ENCODE measurements at regions not wholly inside any gene's neighbourhood (a gene's known extent, or its start where the extent isn't known, plus 50 kb on each side); places are given as distances from the start of the nearest gene placed in this dataset.
A peak's percentile ranks its signal among the peaks of the same experiment; 100 is the strongest.
"Not testable (repeated sequence)": the region's sequence is repeated elsewhere in the genome, so short reads cannot be mapped to it uniquely, and the experiment has no call there.

DNA sequence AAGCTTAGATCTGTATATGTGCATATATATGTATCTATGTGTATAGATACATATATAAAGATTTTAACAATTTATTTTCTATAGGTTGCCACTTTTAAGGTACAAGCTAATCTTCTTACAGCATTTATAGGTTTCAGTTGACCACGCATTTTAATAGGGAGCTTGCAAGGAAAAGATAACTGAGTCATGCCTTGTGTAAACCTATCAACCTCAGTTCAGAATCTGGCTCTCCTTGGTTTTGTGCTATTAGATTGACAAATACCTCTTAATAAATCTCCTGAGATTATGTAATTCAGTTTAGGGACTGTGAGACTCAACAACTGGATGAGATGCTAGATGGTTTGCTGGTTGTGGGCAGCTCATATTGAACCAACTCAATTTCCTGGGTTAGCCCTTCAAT, 114.7 kb upstream of the SERBP1 start:
- Histone ChIP-seq H3K36me3 (ENCODE audit: control insufficient read depth, insufficient read depth, low read length) (no peaks in the 10 kb centered on the region), H3K4me3 (ENCODE audit: low read length) (no peak overlapping the region), H3K9me3 (ENCODE audit: control insufficient read depth, low read depth, low read length) (no peaks in the 10 kb centered on the region), H3K4me1 (ENCODE audit: control insufficient read depth, insufficient read depth, low read length) (peaks cover 11% of the 10 kb centered on the region), H3K27me3 (ENCODE audit: control insufficient read depth, insufficient read depth, low read length) (no peaks in the 10 kb centered on the region), H3K27ac (ENCODE audit: low read length) (no peak overlapping the region)
- no peak for DNase-seq
- WGBS (ENCODE audit: insufficient coverage, low lambda C conversion rate) = no CpG with 5 or more reads among the region's 1 CpG

DNA sequence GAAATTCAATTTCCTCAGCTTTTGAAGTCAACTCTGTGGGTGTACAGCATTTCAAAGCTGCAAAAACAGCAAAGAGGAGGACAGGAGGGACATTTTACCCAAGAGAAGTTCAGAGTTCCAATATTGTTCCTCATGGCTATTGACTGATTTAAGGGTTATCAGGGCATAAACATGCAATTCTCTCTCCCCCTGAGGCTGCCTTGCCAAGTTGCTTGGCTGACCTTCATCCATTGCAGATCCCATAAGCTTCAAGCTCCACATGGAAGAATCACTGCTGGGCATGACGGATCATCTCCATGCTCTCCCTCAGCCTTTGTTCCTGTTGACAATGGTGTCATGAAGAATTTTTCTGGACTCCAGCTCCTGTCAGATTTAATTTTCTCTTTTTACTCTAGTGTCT, 115.2 kb upstream of the SERBP1 start:
- Histone ChIP-seq H3K27ac (ENCODE audit: low read length) (no peak overlapping the region), H3K27me3 (ENCODE audit: control insufficient read depth, insufficient read depth, low read length) (no peaks in the 10 kb centered on the region), H3K4me3 (ENCODE audit: low read length) (no peak overlapping the region), H3K36me3 (ENCODE audit: control insufficient read depth, insufficient read depth, low read length) (no peaks in the 10 kb centered on the region), H3K4me1 (ENCODE audit: control insufficient read depth, insufficient read depth, low read length) (peaks cover 7% of the 10 kb centered on the region), H3K9me3 (ENCODE audit: control insufficient read depth, low read depth, low read length) (no peaks in the 10 kb centered on the region)
- whole genome bisulfite sequencing (ENCODE audit: insufficient coverage, low lambda C conversion rate) = 100% methylated on average over 1 of the region's 1 CpG
- DNase-seq = no peak

DNA sequence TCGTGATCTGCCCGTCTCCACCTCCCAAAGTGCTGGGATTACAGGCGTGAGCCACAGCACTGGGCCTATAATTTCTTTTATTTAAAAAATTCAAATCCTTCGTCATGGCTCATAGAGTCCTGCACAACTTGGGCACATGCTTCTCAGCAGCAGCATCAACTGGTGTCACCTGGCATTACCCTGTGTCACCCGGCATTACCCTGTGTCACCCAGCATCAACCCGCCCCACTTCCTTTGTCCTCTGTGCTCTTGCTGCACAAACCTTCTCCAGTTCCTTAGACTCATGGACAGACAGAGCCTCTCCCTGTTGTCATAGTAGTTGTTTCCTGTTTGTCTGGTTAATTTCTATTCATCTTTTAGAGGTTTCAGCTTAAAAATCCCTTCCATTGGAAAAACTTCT, 121.2 kb upstream of the SERBP1 start:
- no CpG with 5 or more reads among the region's 6 CpGs for WGBS (ENCODE audit: insufficient coverage, low lambda C conversion rate)
- Histone ChIP-seq H3K27me3 (ENCODE audit: control insufficient read depth, insufficient read depth, low read length) (no peaks in the 10 kb centered on the region), H3K9me3 (ENCODE audit: control insufficient read depth, low read depth, low read length) (no peaks in the 10 kb centered on the region), H3K27ac (ENCODE audit: low read length) (peak overlapping the region; percentile 40), H3K4me1 (ENCODE audit: control insufficient read depth, insufficient read depth, low read length) (peaks cover 11% of the 10 kb centered on the region), H3K4me3 (ENCODE audit: low read length) (no peak overlapping the region), H3K36me3 (ENCODE audit: control insufficient read depth, insufficient read depth, low read length) (no peaks in the 10 kb centered on the region)
- no peak for DNase-seq

DNA sequence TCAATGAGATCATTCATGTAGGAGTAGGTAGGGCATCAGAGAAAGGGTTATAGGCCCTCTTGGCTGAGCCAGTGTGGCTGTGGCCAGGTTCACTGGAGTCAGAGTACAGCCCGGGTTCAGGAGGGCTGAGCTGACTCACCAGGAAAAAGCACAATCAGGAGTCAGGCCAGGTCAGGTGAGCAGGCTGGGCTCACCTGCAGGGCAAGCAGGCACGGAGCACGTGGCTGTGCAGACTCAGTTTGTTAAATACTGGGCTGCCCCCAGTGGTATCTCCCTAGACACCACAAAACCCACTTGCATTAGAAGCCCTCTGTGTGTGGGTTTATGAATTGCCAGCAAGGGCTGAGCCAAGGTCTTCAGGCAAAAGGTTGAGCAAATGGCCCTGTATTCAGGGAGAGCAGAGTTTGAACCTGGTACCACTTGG, 122.1 kb upstream of the SERBP1 start:
- no peaks in the 10 kb centered on the region for H3K36me3 ChIP-seq (ENCODE audit: control insufficient read depth, insufficient read depth, low read length)
- H3K4me1 ChIP-seq (ENCODE audit: control insufficient read depth, insufficient read depth, low read length) = peaks cover 11% of the 10 kb centered on the region
- peak overlapping the region; percentile 69 for H3K27ac ChIP-seq (ENCODE audit: low read length)
- DNase-seq = peak; percentile 89 to 93
- H3K9me3 ChIP-seq (ENCODE audit: control insufficient read depth, low read depth, low read length) = no peaks in the 10 kb centered on the region
- WGBS (ENCODE audit: insufficient coverage, low lambda C conversion rate) = no CpG with 5 or more reads among the region's 3 CpGs
- H3K27me3 ChIP-seq (ENCODE audit: control insufficient read depth, insufficient read depth, low read length) = no peaks in the 10 kb centered on the region
- no peak overlapping the region for H3K4me3 ChIP-seq (ENCODE audit: low read length)

DNA sequence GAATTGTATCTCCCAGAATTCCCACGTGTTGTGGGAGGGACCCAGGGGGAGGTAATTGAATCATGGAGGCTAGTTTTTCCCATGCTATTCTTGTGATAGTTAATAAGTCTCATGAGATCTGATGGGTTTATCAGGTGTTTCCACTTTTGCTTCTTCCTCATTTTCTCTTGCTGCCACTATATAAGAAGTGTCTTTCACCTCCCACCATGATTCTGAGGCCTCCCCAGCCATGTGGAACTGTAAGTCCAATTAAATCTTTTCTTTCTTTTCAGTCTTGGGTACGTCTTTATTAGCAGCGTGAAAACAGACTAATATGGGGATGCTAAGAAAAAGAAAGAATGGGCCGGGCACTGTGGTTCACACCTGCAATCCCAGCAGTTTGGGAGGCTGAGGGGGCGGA, 124.0 kb upstream of the SERBP1 start:
- H3K27ac ChIP-seq (ENCODE audit: low read length); H3K9me3 ChIP-seq (ENCODE audit: control insufficient read depth, low read depth, low read length); H3K4me3 ChIP-seq (ENCODE audit: low read length); H3K36me3 ChIP-seq (ENCODE audit: control insufficient read depth, insufficient read depth, low read length); H3K27me3 ChIP-seq (ENCODE audit: control insufficient read depth, insufficient read depth, low read length); DNase-seq: not testable (repeated sequence)
- 100% methylated on average over 1 of the region's 5 CpGs for WGBS (ENCODE audit: insufficient coverage, low lambda C conversion rate)
- peaks cover 22% of the 10 kb centered on the region for H3K4me1 ChIP-seq (ENCODE audit: control insufficient read depth, insufficient read depth, low read length)

DNA sequence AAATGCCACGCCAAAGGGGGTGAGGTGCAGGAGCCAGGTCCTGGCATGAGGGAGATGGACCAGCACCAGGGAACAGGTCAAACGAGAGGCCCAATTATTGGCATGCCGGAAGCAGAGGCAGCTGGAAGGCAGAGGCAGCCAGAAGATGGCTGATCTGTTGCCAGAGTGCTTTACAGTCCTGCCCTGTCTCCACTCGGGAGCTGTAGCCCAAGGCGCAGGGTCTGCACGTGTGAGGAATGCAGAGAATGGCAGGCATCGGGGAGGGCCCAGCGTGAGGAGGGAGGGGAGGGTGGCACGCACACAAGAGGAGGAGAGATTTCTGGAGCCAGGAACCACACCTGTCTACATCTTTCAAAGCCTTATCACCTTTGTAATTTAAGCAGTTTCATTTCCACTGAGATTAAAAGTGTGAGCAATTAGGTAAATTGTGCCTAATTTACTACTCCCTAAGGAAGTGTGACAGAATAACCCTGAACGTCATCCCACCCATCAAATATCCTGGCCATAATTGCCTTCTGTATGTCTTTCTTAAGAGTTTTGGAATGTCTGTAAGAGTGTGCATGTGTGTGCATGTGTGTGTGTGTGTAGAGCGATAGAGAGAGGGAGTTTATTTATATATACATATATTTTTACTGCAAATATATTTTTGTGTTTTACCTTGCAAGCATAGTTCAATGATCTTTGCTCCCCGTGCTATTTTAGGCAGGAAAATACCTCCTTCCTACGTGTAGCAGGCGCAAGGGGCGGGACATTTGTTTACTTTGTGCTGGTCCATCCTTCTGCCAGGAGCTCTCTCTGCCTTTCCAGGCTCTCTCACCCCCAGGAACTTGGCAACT, 125.5 kb upstream of the SERBP1 start:
- WGBS (ENCODE audit: insufficient coverage, low lambda C conversion rate) = no CpG with 5 or more reads among the region's 15 CpGs
- H3K27ac ChIP-seq (ENCODE audit: low read length) = no peak overlapping the region
- H3K9me3 ChIP-seq (ENCODE audit: control insufficient read depth, low read depth, low read length) = no peaks in the 10 kb centered on the region
- H3K4me3 ChIP-seq (ENCODE audit: low read length) = no peak overlapping the region
- peaks cover 22% of the 10 kb centered on the region for H3K4me1 ChIP-seq (ENCODE audit: control insufficient read depth, insufficient read depth, low read length)
- DNase-seq = peak in 1 of 2 donors; percentile 19
- no peaks in the 10 kb centered on the region for H3K27me3 ChIP-seq (ENCODE audit: control insufficient read depth, insufficient read depth, low read length)
- H3K36me3 ChIP-seq (ENCODE audit: control insufficient read depth, insufficient read depth, low read length) = no peaks in the 10 kb centered on the region

DNA sequence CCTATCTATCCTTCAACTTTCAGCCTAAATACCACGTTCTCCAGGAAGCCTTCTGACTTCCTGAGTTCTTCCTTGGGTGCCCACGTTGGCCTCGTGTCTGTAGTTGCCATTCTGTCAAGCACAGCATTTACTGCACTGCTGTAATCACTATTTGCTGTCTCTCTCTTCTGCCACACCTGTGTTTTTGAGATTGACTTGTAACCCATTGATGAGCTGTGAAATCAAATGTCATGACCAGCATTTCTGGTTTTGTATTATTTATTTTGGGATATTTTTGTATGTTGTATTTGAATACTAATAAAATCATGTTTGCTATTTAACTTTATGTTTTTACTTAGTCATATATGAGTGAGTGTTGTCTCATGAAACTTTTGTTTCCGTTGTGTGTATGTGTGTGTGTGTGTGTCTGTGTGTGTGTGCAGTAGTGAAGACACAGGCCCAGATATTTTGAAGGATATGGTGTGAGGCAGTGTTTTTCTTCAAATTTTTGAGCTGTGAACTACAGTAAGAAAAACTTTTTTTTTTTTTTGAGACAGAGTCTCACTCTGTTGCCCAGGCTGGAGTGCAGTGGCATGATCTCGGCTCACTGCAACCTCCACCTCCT, 126.2 kb upstream of the SERBP1 start:
- DNase-seq = no peak
- no peaks in the 10 kb centered on the region for H3K36me3 ChIP-seq (ENCODE audit: control insufficient read depth, insufficient read depth, low read length)
- H3K4me3 ChIP-seq (ENCODE audit: low read length) = no peak overlapping the region
- H3K27me3 ChIP-seq (ENCODE audit: control insufficient read depth, insufficient read depth, low read length) = no peaks in the 10 kb centered on the region
- no peaks in the 10 kb centered on the region for H3K9me3 ChIP-seq (ENCODE audit: control insufficient read depth, low read depth, low read length)
- no CpG with 5 or more reads among the region's 5 CpGs for WGBS (ENCODE audit: insufficient coverage, low lambda C conversion rate)
- peaks cover 22% of the 10 kb centered on the region for H3K4me1 ChIP-seq (ENCODE audit: control insufficient read depth, insufficient read depth, low read length)
- no peak overlapping the region for H3K27ac ChIP-seq (ENCODE audit: low read length)

DNA sequence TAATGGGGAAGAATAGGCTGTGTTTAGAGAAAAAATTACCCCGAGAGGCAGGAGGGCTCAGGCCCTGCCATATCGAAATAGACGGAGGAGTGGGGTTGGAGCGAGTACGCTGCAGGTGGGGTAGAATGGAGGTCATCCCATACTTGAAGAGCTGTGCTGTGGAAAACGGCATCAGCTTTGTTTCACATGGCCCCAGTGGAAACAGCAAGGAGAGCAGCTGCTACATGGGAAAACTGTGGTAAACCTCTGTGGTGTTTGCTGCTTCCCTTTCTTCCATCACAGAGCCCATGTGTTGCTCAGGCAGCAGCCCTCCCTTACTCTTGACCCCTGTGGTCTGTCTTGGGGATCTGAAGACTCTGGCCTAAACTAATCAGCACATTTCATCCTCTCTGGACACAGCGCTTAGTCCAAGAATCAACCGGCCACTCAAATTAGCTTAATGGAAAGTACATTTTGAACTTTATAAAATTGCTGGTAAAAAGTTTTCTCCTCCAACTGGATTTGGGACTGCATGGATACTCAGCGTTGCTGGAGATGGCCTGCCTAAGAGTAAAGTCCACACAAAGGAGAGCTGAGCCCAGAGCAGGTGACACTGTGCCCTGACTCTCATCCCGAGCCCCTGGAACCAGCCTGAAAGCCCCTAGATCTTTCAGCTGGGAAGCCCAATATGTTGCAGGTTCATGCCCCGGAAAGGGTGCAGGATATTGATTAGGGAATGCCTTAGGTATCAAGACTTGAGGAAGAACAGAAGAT, 127.1 kb upstream of the GADD45A start:
- Histone ChIP-seq H3K27ac (ENCODE audit: low read length) (peak overlapping the region; percentile 40), H3K27me3 (ENCODE audit: control insufficient read depth, insufficient read depth, low read length) (no peaks in the 10 kb centered on the region), H3K4me1 (ENCODE audit: control insufficient read depth, insufficient read depth, low read length) (peaks cover 15% of the 10 kb centered on the region), H3K9me3 (ENCODE audit: control insufficient read depth, low read depth, low read length) (no peaks in the 10 kb centered on the region), H3K4me3 (ENCODE audit: low read length) (no peak overlapping the region), H3K36me3 (ENCODE audit: control insufficient read depth, insufficient read depth, low read length) (no peaks in the 10 kb centered on the region)
- DNase-seq = no peak
- WGBS (ENCODE audit: insufficient coverage, low lambda C conversion rate) = 100% methylated on average over 1 of the region's 11 CpGs

DNA sequence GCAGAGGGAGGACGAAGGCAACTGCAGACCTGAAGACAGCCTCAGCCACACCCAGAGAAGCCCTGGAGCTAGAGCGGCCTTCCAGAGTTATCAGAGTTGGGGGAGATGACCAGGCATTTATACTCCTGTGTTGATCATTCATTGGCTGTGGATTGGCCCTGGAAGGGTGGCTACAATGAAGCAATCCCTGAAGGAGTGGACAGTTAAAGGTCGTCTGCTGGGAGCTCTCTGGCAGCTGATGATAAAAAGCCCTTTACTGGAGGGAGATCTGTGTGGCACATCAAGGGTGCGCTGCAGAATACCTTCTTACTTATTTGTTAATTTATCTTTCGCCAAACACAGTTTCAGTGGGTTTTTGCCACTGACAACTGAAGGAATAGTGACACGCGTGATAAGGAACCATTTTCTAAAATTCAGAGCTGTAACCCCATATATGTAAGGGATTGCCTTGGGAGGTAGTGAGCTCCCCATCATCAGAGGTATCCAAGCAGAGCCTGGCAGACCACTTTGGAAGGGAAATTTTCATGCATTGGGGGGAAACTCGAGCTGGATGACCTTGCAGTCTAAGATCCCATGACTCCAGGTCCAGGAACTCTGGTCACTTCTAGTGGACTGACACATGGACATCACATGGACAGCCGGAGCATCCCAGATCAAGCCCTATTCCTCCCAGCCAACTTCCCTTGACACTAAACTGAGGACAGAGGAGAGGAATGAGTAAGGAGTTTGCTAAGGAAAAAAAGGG, 126.4 kb upstream of the GADD45A start:
- H3K9me3 ChIP-seq (ENCODE audit: control insufficient read depth, low read depth, low read length) = no peaks in the 10 kb centered on the region
- no peak for DNase-seq
- no CpG with 5 or more reads among the region's 9 CpGs for WGBS (ENCODE audit: insufficient coverage, low lambda C conversion rate)
- H3K36me3 ChIP-seq (ENCODE audit: control insufficient read depth, insufficient read depth, low read length) = no peaks in the 10 kb centered on the region
- peak overlapping the region; percentile 40 for H3K27ac ChIP-seq (ENCODE audit: low read length)
- H3K4me1 ChIP-seq (ENCODE audit: control insufficient read depth, insufficient read depth, low read length) = peaks cover 15% of the 10 kb centered on the region
- no peaks in the 10 kb centered on the region for H3K27me3 ChIP-seq (ENCODE audit: control insufficient read depth, insufficient read depth, low read length)
- H3K4me3 ChIP-seq (ENCODE audit: low read length) = no peak overlapping the region

DNA sequence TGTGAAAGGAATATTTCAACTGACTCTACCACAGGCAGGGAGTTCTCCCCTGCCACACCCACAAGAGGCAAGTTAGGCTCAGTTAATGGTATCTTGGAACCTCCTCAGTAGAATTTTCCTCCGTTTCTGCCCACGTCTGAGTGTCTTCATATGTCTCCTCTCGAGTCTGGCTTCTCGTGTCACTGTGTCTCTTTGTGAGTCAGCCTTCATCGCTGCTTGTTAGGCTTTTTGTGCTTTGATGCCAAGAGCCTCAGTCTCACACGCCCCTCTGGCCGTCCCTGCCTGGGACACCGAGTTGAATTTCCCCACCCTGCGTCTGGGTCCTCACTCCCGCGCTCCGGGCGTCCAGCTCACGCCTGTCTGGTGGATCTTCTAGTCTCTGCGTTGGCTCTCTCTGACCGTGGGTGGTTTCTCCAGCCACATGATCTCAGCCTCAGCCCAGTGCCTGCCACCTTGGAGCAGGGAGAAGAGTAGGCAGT, 125.7 kb upstream of the GADD45A start:
- no peaks in the 10 kb centered on the region for H3K36me3 ChIP-seq (ENCODE audit: control insufficient read depth, insufficient read depth, low read length)
- 40% methylated on average over 1 of the region's 16 CpGs for WGBS (ENCODE audit: insufficient coverage, low lambda C conversion rate)
- H3K4me1 ChIP-seq (ENCODE audit: control insufficient read depth, insufficient read depth, low read length) = peaks cover 15% of the 10 kb centered on the region
- no peak for DNase-seq
- no peaks in the 10 kb centered on the region for H3K9me3 ChIP-seq (ENCODE audit: control insufficient read depth, low read depth, low read length)
- H3K27ac ChIP-seq (ENCODE audit: low read length) = no peak overlapping the region
- H3K4me3 ChIP-seq (ENCODE audit: low read length) = no peak overlapping the region
- H3K27me3 ChIP-seq (ENCODE audit: control insufficient read depth, insufficient read depth, low read length) = no peaks in the 10 kb centered on the region
